CD14-positive monocyte (primary cell): ENCODE measurements at regions not wholly inside any gene's neighbourhood (a gene's known extent, or its start where the extent isn't known, plus 50 kb on each side); places are given as distances from the start of the nearest gene placed in this dataset.

ENCODE experiments used
- DNase-seq, 3 donors: peaks; one replicate each; pipeline ENCODE4 v3.0.0-alpha.2; 2011 to 2022
- H2AFZ ChIP-seq: 2 replicates; pipeline ENCODE4 v1.6.0; 2012; ENCODE audit warnings: mild to moderate bottlenecking, low read depth, low read length, inconsistent platforms; ENCODE audit not compliant: insufficient read depth, poor library complexity, severe bottlenecking
- H3K27ac ChIP-seq, 2 donors: 1 replicate in 1 of 2; 2 replicates in 1 of 2; pipeline ENCODE4 v1.5.1; 2012 to 2013; ENCODE audit warnings: low read length in 2 of 2, control low read depth in 1 of 2, inconsistent platforms in 1 of 2, low read depth in 1 of 2, mild to moderate bottlenecking in 1 of 2
- H3K27me3 ChIP-seq, 2 donors: one replicate each; pipeline versions ENCODE4 v1.6.0 to v1.6.1; 2011 to 2013; ENCODE audit warnings: low read length in 2 of 2; ENCODE audit not compliant: control insufficient read depth in 2 of 2, insufficient read depth in 2 of 2
- H3K36me3 ChIP-seq, 2 donors: replicated peaks in 1 of 2; 1 replicate in 1 of 2; 2 replicates in 1 of 2; pipeline versions ENCODE4 v1.5.1 to v1.6.1; 2012 to 2013; ENCODE audit warnings: low read length in 2 of 2, control low read depth in 1 of 2, inconsistent platforms in 1 of 2, mild to moderate bottlenecking in 1 of 2; ENCODE audit not compliant: insufficient read depth in 2 of 2, control insufficient read depth in 1 of 2
- H3K4me1 ChIP-seq, 2 donors: 1 replicate in 1 of 2; 2 replicates in 1 of 2; pipeline versions ENCODE4 v1.5.1 to v1.6.1; 2012 to 2013; ENCODE audit warnings: low read length in 2 of 2, control low read depth in 1 of 2, inconsistent platforms in 1 of 2, mild to moderate bottlenecking in 1 of 2, moderate library complexity in 1 of 2; ENCODE audit not compliant: insufficient read depth in 2 of 2, control insufficient read depth in 1 of 2
- H3K4me2 ChIP-seq: replicated peaks from 2 replicates; pipeline ENCODE3; 2012; ENCODE audit warnings: low read length, moderate library complexity, mild to moderate bottlenecking; ENCODE audit not compliant: poor library complexity, severe bottlenecking; ENCODE audit errors: extremely low read depth
- H3K4me3 ChIP-seq, 3 experiments: fragments of 200-600 bp in 1 of 3; sonication (generic) in 1 of 3; replicated peaks in 1 of 3; 1 replicate in 2 of 3; 2 replicates in 1 of 3; pipeline ENCODE4 v1.5.1; 2011 to 2013; ENCODE audit warnings: low read length in 3 of 3, mild to moderate bottlenecking in 3 of 3, control low read depth in 2 of 3, low read depth in 2 of 3, inconsistent platforms in 1 of 3, moderate library complexity in 1 of 3
- H3K79me2 ChIP-seq: 2 replicates; pipeline ENCODE4 v1.6.0; 2012; ENCODE audit warnings: mild to moderate bottlenecking, control low read depth, inconsistent platforms, low read length, moderate library complexity; ENCODE audit not compliant: insufficient read depth
- H3K9ac ChIP-seq: 2 replicates; pipeline ENCODE4 v1.6.0; 2017; ENCODE audit warnings: low read length, mild to moderate bottlenecking; ENCODE audit not compliant: insufficient read depth, poor library complexity, severe bottlenecking
- H3K9me3 ChIP-seq, 2 donors: replicated peaks in 1 of 2; 1 replicate in 1 of 2; 2 replicates in 1 of 2; pipeline versions ENCODE4 v1.5.1 to v1.6.1; 2012 to 2013; ENCODE audit warnings: low read length in 2 of 2, control low read depth in 1 of 2; ENCODE audit not compliant: control insufficient read depth in 1 of 2, insufficient read depth in 1 of 2
- H4K20me1 ChIP-seq: 2 replicates; pipeline ENCODE4 v1.6.0; 2012; ENCODE audit warnings: mild to moderate bottlenecking, low read length, control low read depth, moderate library complexity; ENCODE audit not compliant: insufficient read depth
- H3K27ac Mint-ChIP-seq, 7 donors: one replicate each; pipeline ENCODE4 v1.8.0; 2020; ENCODE audit warnings: mild to moderate bottlenecking in 7 of 7, mixed read lengths in 7 of 7, moderate library complexity in 6 of 7, inconsistent platforms in 2 of 7
- H3K27me3 Mint-ChIP-seq, 3 donors: one replicate each; pipeline ENCODE4 v1.8.0; 2021 to 2022; ENCODE audit warnings: low read depth in 3 of 3, mild to moderate bottlenecking in 3 of 3, mixed read lengths in 3 of 3, moderate library complexity in 3 of 3, inconsistent platforms in 1 of 3
- H3K36me3 Mint-ChIP-seq, 2 donors: one replicate each; pipeline ENCODE4 v1.8.0; 2020; ENCODE audit warnings: mixed read lengths in 2 of 2, inconsistent platforms in 1 of 2, mild to moderate bottlenecking in 1 of 2
- H3K4me1 Mint-ChIP-seq: one replicate; pipeline ENCODE4 v1.8.0; 2020; ENCODE audit warnings: mild to moderate bottlenecking, mixed read lengths
- H3K4me3 Mint-ChIP-seq, 2 donors: one replicate each; pipeline ENCODE4 v1.8.0; 2020; ENCODE audit warnings: mild to moderate bottlenecking in 2 of 2, mixed read lengths in 2 of 2, moderate library complexity in 1 of 2
- H3K9me3 Mint-ChIP-seq, 7 donors: one replicate each; pipeline ENCODE4 v1.8.0; 2020 to 2022; ENCODE audit warnings: mixed read lengths in 7 of 7, mild to moderate bottlenecking in 6 of 7, moderate library complexity in 6 of 7, inconsistent platforms in 2 of 7
- WGBS: methylation state at CpG from one replicate; pipeline ENCODE4 v1.1.5; 2013; ENCODE audit warnings: missing lambda C conversion rate; ENCODE audit not compliant: insufficient coverage; 5-methylcytosine and 5-hydroxymethylcytosine counted together
- intact Hi-C, 2 donors: fragments of 100-400 bp; cut with micrococcal nuclease; formaldehyde crosslinking; loops; one replicate each; pipeline versions ENCODE4 v1.15.0 to v1.15.1; 2023
- TF ChIP-seq, protein P1 (sequence below): fragments of 200-600 bp; IDR thresholded peaks from one replicate; pipeline ENCODE4 v1.8.0; 2022; ENCODE audit warnings: antibody characterized with exemption, mild to moderate bottlenecking

- Histone ChIP-seq H3K4me1 (peaks cover 10 to 20% of the 10 kb centered on the region in 2 donors), H3K79me2 (no peaks in the 10 kb centered on the region), H3K36me3 (peaks cover 0 to 5% of the 10 kb centered on the region in 2 donors), H3K27me3 (no peaks in the 10 kb centered on the region), H2AFZ (no peak overlapping the region), H3K27ac (no peak overlapping the region), H3K9me3 (no peaks in the 10 kb centered on the region), H3K4me3 (no peak overlapping the region), H4K20me1 (no peaks in the 10 kb centered on the region), H3K4me2 (no peak overlapping the region), H3K9ac (no peak overlapping the region)
- Mint-ChIP-seq H3K4me3 (no peak overlapping the region), H3K9me3 (peaks cover 0 to 3% (median 0%) of the 10 kb centered on the region in 7 donors), H3K27me3 (peaks cover 0 to 2% (median 0%) of the 10 kb centered on the region in 3 donors), H3K27ac (peak overlapping the region in 2 of 7 donors; percentile 36 to 60), H3K4me1 (peaks cover 30% of the 10 kb centered on the region), H3K36me3 (peaks cover 5 to 10% of the 10 kb centered on the region in 2 donors)
- DNase-seq, result no peak
- TF ChIP-seq, protein P1, sequence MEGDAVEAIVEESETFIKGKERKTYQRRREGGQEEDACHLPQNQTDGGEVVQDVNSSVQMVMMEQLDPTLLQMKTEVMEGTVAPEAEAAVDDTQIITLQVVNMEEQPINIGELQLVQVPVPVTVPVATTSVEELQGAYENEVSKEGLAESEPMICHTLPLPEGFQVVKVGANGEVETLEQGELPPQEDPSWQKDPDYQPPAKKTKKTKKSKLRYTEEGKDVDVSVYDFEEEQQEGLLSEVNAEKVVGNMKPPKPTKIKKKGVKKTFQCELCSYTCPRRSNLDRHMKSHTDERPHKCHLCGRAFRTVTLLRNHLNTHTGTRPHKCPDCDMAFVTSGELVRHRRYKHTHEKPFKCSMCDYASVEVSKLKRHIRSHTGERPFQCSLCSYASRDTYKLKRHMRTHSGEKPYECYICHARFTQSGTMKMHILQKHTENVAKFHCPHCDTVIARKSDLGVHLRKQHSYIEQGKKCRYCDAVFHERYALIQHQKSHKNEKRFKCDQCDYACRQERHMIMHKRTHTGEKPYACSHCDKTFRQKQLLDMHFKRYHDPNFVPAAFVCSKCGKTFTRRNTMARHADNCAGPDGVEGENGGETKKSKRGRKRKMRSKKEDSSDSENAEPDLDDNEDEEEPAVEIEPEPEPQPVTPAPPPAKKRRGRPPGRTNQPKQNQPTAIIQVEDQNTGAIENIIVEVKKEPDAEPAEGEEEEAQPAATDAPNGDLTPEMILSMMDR, result peak; percentile 1
- WGBS, result 51% methylated on average over 3 of the region's 9 CpGs
- intact Hi-C loops, result no loop called here
Observed at GRCh38 chr18:23359421-23359820, 93.7 kb upstream of the RIOK3 start.

GRCh38 chr18:23363865-23364570 lies 89.1 kb upstream of the RIOK3 start:
- TF ChIP-seq, protein P1, result no peak

More at GRCh38 chr18:23363865-23364570, 89.1 kb upstream of the RIOK3 start:
- H3K9me3 ChIP-seq, result no peaks in the 10 kb centered on the region
- no peaks in the 10 kb centered on the region for H4K20me1 ChIP-seq
- no peak overlapping the region for H3K9ac ChIP-seq
- Mint-ChIP-seq H3K27ac (no peak overlapping the region), H3K36me3 (peaks cover 0 to 3% of the 10 kb centered on the region in 2 donors), H3K27me3 (no peaks in the 10 kb centered on the region), H3K9me3 (peaks cover 0 to 3% (median 0%) of the 10 kb centered on the region in 7 donors), H3K4me3 (no peak overlapping the region), H3K4me1 (peaks cover 8% of the 10 kb centered on the region)
- H3K27me3 ChIP-seq, result no peaks in the 10 kb centered on the region
- H3K4me3 ChIP-seq, result no peak overlapping the region
- peaks cover under 1 to 7% of the 10 kb centered on the region in 2 donors for H3K4me1 ChIP-seq
- H3K79me2 ChIP-seq, result no peaks in the 10 kb centered on the region
- intact Hi-C loops, result no loop called here
- no peak overlapping the region for H3K4me2 ChIP-seq
- H2AFZ ChIP-seq, result no peak overlapping the region
- 86% methylated on average over 1 of the region's 6 CpGs for WGBS
- DNase-seq, result no peak
- H3K36me3 ChIP-seq, result no peaks in the 10 kb centered on the region
- no peak overlapping the region for H3K27ac ChIP-seq
